Common myeloid progenitor, CD34-positive (primary cell): ENCODE measurements at regions not wholly inside any gene's neighbourhood (a gene's known extent, or its start where the extent isn't known, plus 50 kb on each side); places are given as distances from the start of the nearest gene placed in this dataset.
"Not testable (repeated sequence)": the region's sequence is repeated elsewhere in the genome, so short reads cannot be mapped to it uniquely, and the experiment has no call there.

Experiments
- CTCF ChIA-PET: fragments of 350-600 bp; sonication (Branson Sonifier 250); formaldehyde crosslinking; loops from one replicate; lab custom pipeline; 2021; ENCODE audit warnings: antibody characterized with exemption; lab: Charles Lee
- POLR2A ChIA-PET: fragments of 350-600 bp; sonication (Branson Sonifier 250); formaldehyde crosslinking; loops from one replicate; lab custom pipeline; 2021; ENCODE audit warnings: antibody characterized with exemption; lab: Charles Lee
- DNase-seq, 3 donors: peaks; one replicate each; pipeline versions ENCODE4 v3.0.0 to v3.0.0-alpha.2; 2013
- H3K27ac ChIP-seq, 2 experiments: 1 replicate in 1 of 2; 2 replicates in 1 of 2; pipeline ENCODE4 v1.7.0; 2013; ENCODE audit warnings: inconsistent platforms in 2 of 2, low read length in 2 of 2, mild to moderate bottlenecking in 2 of 2, low read depth in 1 of 2, moderate library complexity in 1 of 2; ENCODE audit not compliant: severe bottlenecking in 2 of 2, insufficient read depth in 1 of 2, poor library complexity in 1 of 2
- H3K27me3 ChIP-seq, 5 experiments: replicated peaks in 2 of 5; 1 replicate in 3 of 5; 2 replicates in 2 of 5; pipeline versions ENCODE4 v1.6.1 to v1.7.0; 2013; ENCODE audit warnings: low read length in 4 of 5, mild to moderate bottlenecking in 2 of 5, moderate library complexity in 2 of 5, inconsistent platforms in 1 of 5; ENCODE audit not compliant: insufficient read depth in 5 of 5, control insufficient read depth in 4 of 5
- H3K36me3 ChIP-seq, 4 experiments: 1 replicate in 2 of 4; 2 replicates in 2 of 4; pipeline versions ENCODE4 v1.6.1 to v1.7.0; 2013; ENCODE audit warnings: low read length in 3 of 4, control low read depth in 1 of 4, mild to moderate bottlenecking in 1 of 4; ENCODE audit not compliant: control insufficient read depth in 4 of 4, insufficient read depth in 4 of 4
- H3K4me1 ChIP-seq, 4 experiments: 1 replicate in 3 of 4; 2 replicates in 1 of 4; pipeline versions ENCODE4 v1.6.1 to v1.7.1; 2013; ENCODE audit warnings: low read length in 3 of 4, mild to moderate bottlenecking in 3 of 4, control low read depth in 1 of 4, inconsistent platforms in 1 of 4, moderate library complexity in 1 of 4; ENCODE audit not compliant: control insufficient read depth in 4 of 4, insufficient read depth in 4 of 4; ENCODE audit errors: control extremely low read depth in 1 of 4
- H3K4me3 ChIP-seq, 7 experiments: 1 replicate in 4 of 7; 2 replicates in 3 of 7; pipeline versions ENCODE4 v1.5.1 to v1.7.0; 2013; ENCODE audit warnings: mild to moderate bottlenecking in 7 of 7, low read length in 6 of 7, moderate library complexity in 6 of 7, inconsistent platforms in 2 of 7, low read depth in 2 of 7, control low read depth in 1 of 7; ENCODE audit not compliant: insufficient read depth in 4 of 7, control insufficient read depth in 1 of 7; ENCODE audit errors: extremely low read depth in 1 of 7
- H3K9me3 ChIP-seq, 5 experiments: 1 replicate in 4 of 5; 2 replicates in 1 of 5; pipeline versions ENCODE4 v1.6.1 to v1.7.1; 2013; ENCODE audit warnings: low read length in 4 of 5, mild to moderate bottlenecking in 2 of 5, inconsistent platforms in 1 of 5, low read depth in 1 of 5, moderate library complexity in 1 of 5; ENCODE audit not compliant: control insufficient read depth in 4 of 5, insufficient read depth in 2 of 5; ENCODE audit errors: control extremely low read depth in 1 of 5
- WGBS: methylation state at CpG from one replicate; pipeline ENCODE4 v1.1.5; 2013; ENCODE audit not compliant: insufficient coverage; 5-methylcytosine and 5-hydroxymethylcytosine counted together

- DNase-seq, result no peak
- H3K4me1 ChIP-seq, result no peaks in the 10 kb centered on the region
- no peaks in the 10 kb centered on the region for H3K9me3 ChIP-seq
- POLR2A ChIA-PET, result no interaction called here
- no peak overlapping the region for H3K27ac ChIP-seq
- 75% methylated on average over 2 of the region's 2 CpGs for WGBS
- H3K4me3 ChIP-seq, result no peak overlapping the region
- H3K27me3 ChIP-seq, result no peaks in the 10 kb centered on the region
- CTCF ChIA-PET, result no interaction called here
- H3K36me3 ChIP-seq, result no peaks in the 10 kb centered on the region
Measured at GRCh38 chrX:67094061-67094460, 449.8 kb upstream of the AR start.

DNA sequence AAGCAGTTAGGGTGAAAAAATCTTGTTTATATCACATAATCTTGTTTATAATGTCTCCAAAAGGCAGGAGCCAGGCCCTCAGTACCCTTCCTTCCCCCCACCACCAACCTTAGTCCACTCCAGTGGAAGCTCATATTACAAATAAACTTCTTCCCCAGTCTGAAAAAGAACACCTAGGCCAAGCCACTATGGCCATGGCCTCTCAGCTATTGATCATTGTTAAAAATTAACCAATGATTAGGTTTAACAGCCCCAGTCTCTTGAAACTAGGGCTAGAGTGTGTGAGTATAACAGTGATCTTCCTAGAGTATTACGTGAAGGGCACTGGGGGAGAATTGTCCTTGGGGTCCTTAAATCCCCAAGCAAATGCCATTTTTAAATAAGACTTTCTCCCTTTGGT is 411.9 kb upstream of the EDA2R start:
- no peaks in the 10 kb centered on the region for H3K4me1 ChIP-seq
- no peaks in the 10 kb centered on the region for H3K36me3 ChIP-seq
- no peak for DNase-seq
- no peaks in the 10 kb centered on the region for H3K9me3 ChIP-seq
- no peak overlapping the region for H3K27ac ChIP-seq
- no peaks in the 10 kb centered on the region for H3K27me3 ChIP-seq
- no peak overlapping the region for H3K4me3 ChIP-seq
- CTCF ChIA-PET, result no interaction called here
- WGBS, result no CpG with 5 or more reads among the region's 1 CpG
- POLR2A ChIA-PET, result no interaction called here

DNA sequence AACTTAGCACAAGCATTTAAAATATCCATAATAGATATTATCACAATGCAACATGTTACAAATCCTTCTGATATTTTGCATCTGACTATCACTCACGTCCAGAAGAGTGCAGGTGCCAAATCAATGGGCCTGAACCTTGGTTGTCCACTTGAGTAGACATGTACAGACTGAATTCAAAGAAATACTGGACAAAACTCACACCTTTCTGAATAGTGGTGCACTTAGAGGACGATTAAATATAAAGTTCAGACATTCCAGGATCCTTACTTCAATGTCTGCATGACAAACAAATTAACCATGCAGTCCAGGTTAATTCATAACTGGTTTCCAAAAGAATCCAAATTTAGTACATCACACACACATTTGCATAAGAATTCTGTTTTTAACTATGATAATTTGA is 406.0 kb upstream of the EDA2R start:
- Histone ChIP-seq H3K36me3 (no peaks in the 10 kb centered on the region), H3K4me1 (no peaks in the 10 kb centered on the region), H3K9me3 (no peaks in the 10 kb centered on the region), H3K27ac (no peak overlapping the region), H3K27me3 (no peaks in the 10 kb centered on the region), H3K4me3 (no peak overlapping the region)
- CTCF ChIA-PET, result no interaction called here
- WGBS, result 47% methylated on average over 1 of the region's 2 CpGs
- POLR2A ChIA-PET, result no interaction called here
- DNase-seq, result no peak

DNA sequence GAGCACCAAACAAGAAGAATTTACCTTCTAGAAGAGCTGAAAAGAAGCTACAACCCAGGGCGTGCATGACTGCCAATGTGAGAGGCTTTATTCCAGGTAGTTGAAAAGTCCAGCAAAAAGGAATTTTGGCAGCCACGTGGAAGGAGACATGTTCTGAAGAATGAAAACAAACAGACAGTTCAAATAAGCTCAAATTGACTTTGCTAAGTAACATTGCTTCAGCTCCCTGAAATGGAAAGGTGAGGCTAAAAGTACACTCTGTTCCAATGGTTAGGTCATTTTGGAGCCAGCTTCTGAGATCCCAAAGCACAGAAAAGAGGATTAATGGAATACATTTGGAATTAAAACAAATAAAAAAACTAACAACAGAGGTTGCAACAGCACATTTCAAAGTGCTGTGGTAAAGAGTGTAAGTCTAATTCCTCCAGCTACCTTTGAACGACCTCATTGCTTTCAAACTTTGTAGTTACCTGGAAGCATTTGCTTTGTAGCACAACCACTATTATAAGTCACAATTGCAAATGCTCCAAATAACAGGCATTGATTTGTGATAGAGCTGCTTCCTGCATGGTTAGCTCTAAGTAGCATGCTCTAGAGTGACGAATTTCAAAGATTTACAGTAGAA is 405.3 kb upstream of the EDA2R start:
- H3K9me3 ChIP-seq, result no peaks in the 10 kb centered on the region
- WGBS, result 47% methylated on average over 3 of the region's 4 CpGs
- H3K27ac ChIP-seq, result no peak overlapping the region
- H3K36me3 ChIP-seq, result no peaks in the 10 kb centered on the region
- DNase-seq, result no peak
- ChIA-PET CTCF (no interaction called here), POLR2A (no interaction called here)
- H3K27me3 ChIP-seq, result no peaks in the 10 kb centered on the region
- H3K4me1 ChIP-seq, result no peaks in the 10 kb centered on the region
- H3K4me3 ChIP-seq, result no peak overlapping the region

- ChIA-PET POLR2A (no interaction called here), CTCF (no interaction called here)
- no peaks in the 10 kb centered on the region for H3K36me3 ChIP-seq
- no peaks in the 10 kb centered on the region for H3K27me3 ChIP-seq
- no peak for DNase-seq
- H3K9me3 ChIP-seq, result peaks cover 0 to 3% (median 0%) of the 10 kb centered on the region in 5 experiments
- no peaks in the 10 kb centered on the region for H3K4me1 ChIP-seq
- no peak overlapping the region for H3K4me3 ChIP-seq
- no peak overlapping the region for H3K27ac ChIP-seq
- no CpG with 5 or more reads among the region's 1 CpG for WGBS
Measured at GRCh38 chrX:67004451-67004850, 365.6 kb upstream of the EDA2R start.

DNA sequence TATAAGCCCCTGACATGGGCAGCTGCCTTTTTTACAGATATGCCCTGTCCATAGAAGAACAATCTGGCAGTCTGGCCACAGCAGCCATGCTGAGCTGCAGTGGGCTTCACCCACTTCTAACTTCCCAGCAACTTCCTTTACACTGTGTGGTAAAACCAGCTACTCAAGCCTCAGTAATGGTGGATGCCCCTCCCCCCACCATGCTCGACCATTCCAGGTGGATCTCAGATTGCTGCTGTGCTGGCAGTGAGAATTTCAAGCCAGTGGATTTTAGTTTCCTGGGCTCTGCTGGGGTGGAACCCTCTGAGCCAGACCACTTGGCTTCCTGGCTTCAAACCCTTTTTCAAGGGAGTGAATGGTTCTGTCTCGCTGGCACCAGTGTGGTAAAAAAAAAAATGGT is 355.9 kb upstream of the EDA2R start:
- H3K4me1 ChIP-seq, result no peaks in the 10 kb centered on the region
- H3K4me3 ChIP-seq, result no peak overlapping the region
- no peak overlapping the region for H3K27ac ChIP-seq
- no CpG with 5 or more reads among the region's 2 CpGs for WGBS
- ChIA-PET POLR2A (no interaction called here), CTCF (no interaction called here)
- H3K27me3 ChIP-seq, result no peaks in the 10 kb centered on the region
- DNase-seq, result no peak
- no peaks in the 10 kb centered on the region for H3K9me3 ChIP-seq
- H3K36me3 ChIP-seq, result no peaks in the 10 kb centered on the region

GRCh38 chrX:66992077-66992476 is 353.2 kb upstream of the EDA2R start:
- H3K36me3 ChIP-seq, H3K27ac ChIP-seq, DNase-seq, H3K27me3 ChIP-seq, H3K4me3 ChIP-seq, CTCF ChIA-PET, H3K4me1 ChIP-seq, H3K9me3 ChIP-seq, POLR2A ChIA-PET: not testable (repeated sequence)
- no CpG with 5 or more reads among the region's 2 CpGs for WGBS
